ENCODE measurements at regions not wholly inside any gene's neighbourhood (a gene's known extent, or its start where the extent isn't known, plus 50 kb on each side); places are given as distances from the start of the nearest gene placed in this dataset.

DNA sequence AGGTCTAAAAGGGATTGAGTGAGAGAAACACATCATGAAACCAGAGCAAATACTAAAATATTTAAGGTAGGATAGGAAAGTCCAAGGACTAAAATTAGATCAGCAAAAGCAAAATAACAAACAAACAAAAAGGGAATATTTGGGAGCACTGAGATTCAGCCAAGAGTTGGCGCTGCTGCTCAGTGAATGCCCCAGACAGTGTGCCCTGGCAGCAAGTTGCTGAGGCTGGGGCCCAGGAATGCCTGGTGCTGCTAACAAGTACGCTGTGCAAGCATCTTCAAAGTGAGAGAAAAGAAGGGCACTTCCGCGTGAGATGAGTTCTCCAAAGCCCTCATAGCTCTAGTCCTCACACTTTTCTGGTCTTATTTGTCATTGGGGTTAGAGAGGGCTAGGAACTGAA lies 603.3 kb downstream of the EFNA5 start:
- ChIA-PET CTCF (no interaction called here), POLR2A (no interaction called here), RAD21 (ENCODE audit: low non-redundant PET in 1 of 2, low total read pairs in 2 of 2, uncharacterized antibody in 2 of 2, unreplicated experiment in 2 of 2) (no interaction called here)
- H3K4me1 ChIP-seq (ENCODE audit: control insufficient read depth in 1 of 2, insufficient read depth in 2 of 2, low read length in 2 of 2), result no peaks in the 10 kb centered on the region
- DNase-seq (ENCODE audit: low read depth, low spot score) (no peak), ATAC-seq (no peak)
- no peak overlapping the region for H3K4me2 ChIP-seq (ENCODE audit: low read length)
- H3K9ac ChIP-seq (ENCODE audit: low read length), result no peak overlapping the region
- no peaks in the 10 kb centered on the region for H3K9me2 ChIP-seq (ENCODE audit: insufficient read depth)
- H2AFZ ChIP-seq (ENCODE audit: low read depth, low read length, poor library complexity, severe bottlenecking), result no peak overlapping the region
- no peaks in the 10 kb centered on the region for H3K79me2 ChIP-seq (ENCODE audit: insufficient read depth, low read length)
- no peaks in the 10 kb centered on the region for H3K36me3 ChIP-seq (ENCODE audit: control insufficient read depth in 1 of 2, insufficient read depth in 2 of 2, low read length in 2 of 2)
- BruUV-seq (replicated peaks), result no TSS peak
- no peak overlapping the region for H3K27ac ChIP-seq (ENCODE audit: low read depth, low read length)
- intact Hi-C loops (cut with micrococcal nuclease), result no loop called here
- no peaks in the 10 kb centered on the region for H3K9me3 ChIP-seq (ENCODE audit: control insufficient read depth in 1 of 2, insufficient read depth in 1 of 2, low read depth in 1 of 2, low read length in 2 of 2)
- H3K27me3 ChIP-seq (ENCODE audit: insufficient read depth, low read length), result no peaks in the 10 kb centered on the region
- TF ChIP-seq ZFX (IDR thresholded peaks at IDR 0.05), result no peak
- TF ChIP-seq CEBPB (IDR thresholded peaks at IDR 0.05; ENCODE audit: low read depth), result no peak
- no peak for TF ChIP-seq POLR2AphosphoS5 (IDR thresholded peaks at IDR 0.05; ENCODE audit: low read depth, low read length)
- TF ChIP-seq CBX3 (IDR thresholded peaks at IDR 0.05; ENCODE audit: low read depth), result no peak
- no peak for TF ChIP-seq SP1 (IDR thresholded peaks at IDR 0.05; ENCODE audit: low read depth)
- no peak overlapping the region for H3K4me3 ChIP-seq (replicated peaks in 1 of 2; ENCODE audit: low read depth in 1 of 2, low read length in 2 of 2)
- H4K20me1 ChIP-seq (ENCODE audit: insufficient read depth), result no peaks in the 10 kb centered on the region

DNA sequence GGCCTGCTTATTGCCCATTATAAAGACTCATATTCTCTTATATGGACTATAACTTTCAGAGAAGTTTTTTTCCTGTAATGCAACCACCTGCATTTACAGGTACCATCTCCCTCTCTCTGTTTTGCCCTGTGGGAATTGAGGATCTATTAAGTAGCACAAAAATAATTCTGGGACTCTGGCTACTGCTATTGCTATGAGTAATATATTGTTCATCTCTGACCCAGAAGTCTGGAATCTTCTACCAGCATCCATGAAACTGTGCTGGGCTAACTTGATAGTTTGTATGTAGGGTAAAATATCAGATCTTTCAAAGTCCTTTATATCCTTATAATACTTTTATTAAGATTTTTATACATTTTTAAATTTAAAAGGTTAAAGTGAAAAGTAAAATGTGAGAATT lies 607.2 kb downstream of the EFNA5 start:
- no peaks in the 10 kb centered on the region for H3K36me3 ChIP-seq (ENCODE audit: control insufficient read depth in 1 of 2, insufficient read depth in 2 of 2, low read length in 2 of 2)
- no peaks in the 10 kb centered on the region for H3K27me3 ChIP-seq (ENCODE audit: insufficient read depth, low read length)
- DNase-seq (ENCODE audit: low read depth, low spot score) (no peak), ATAC-seq (no peak)
- H3K79me2 ChIP-seq (ENCODE audit: insufficient read depth, low read length), result no peaks in the 10 kb centered on the region
- H3K4me2 ChIP-seq (ENCODE audit: low read length), result no peak overlapping the region
- ChIA-PET RAD21 (ENCODE audit: low non-redundant PET in 1 of 2, low total read pairs in 2 of 2, uncharacterized antibody in 2 of 2, unreplicated experiment in 2 of 2) (no interaction called here), POLR2A (no interaction called here), CTCF (no interaction called here)
- H4K20me1 ChIP-seq (ENCODE audit: insufficient read depth), result no peaks in the 10 kb centered on the region
- H3K9me2 ChIP-seq (ENCODE audit: insufficient read depth), result no peaks in the 10 kb centered on the region
- no peak overlapping the region for H2AFZ ChIP-seq (ENCODE audit: low read depth, low read length, poor library complexity, severe bottlenecking)
- H3K4me1 ChIP-seq (ENCODE audit: control insufficient read depth in 1 of 2, insufficient read depth in 2 of 2, low read length in 2 of 2), result no peaks in the 10 kb centered on the region
- intact Hi-C loops (cut with micrococcal nuclease), result no loop called here
- H3K4me3 ChIP-seq (replicated peaks in 1 of 2; ENCODE audit: low read depth in 1 of 2, low read length in 2 of 2), result no peak overlapping the region
- no peak overlapping the region for H3K9ac ChIP-seq (ENCODE audit: low read length)
- no peak overlapping the region for H3K27ac ChIP-seq (ENCODE audit: low read depth, low read length)
- no TSS peak for BruUV-seq (replicated peaks)
- TF ChIP-seq POLR2AphosphoS5 (IDR thresholded peaks at IDR 0.05; ENCODE audit: low read depth, low read length) (no peak), FOSL1 (IDR thresholded peaks at IDR 0.05; ENCODE audit: low read depth) (no peak), SIN3A (IDR thresholded peaks at IDR 0.05; ENCODE audit: low read depth) (no peak), EZH2 (IDR thresholded peaks at IDR 0.05) (no peak), SP1 (IDR thresholded peaks at IDR 0.05; ENCODE audit: low read depth) (no peak), EGR1 (IDR thresholded peaks at IDR 0.05; ENCODE audit: low read depth) (no peak), POLR2A (IDR thresholded peaks at IDR 0.05; ENCODE audit: borderline replicate concordance, extremely low read depth, insufficient read depth, insufficient read length) (no peak), TCF7L2 (IDR thresholded peaks at IDR 0.05; ENCODE audit: borderline replicate concordance, extremely low read depth, insufficient read depth, insufficient read length) (no peak), CBX3 (IDR thresholded peaks at IDR 0.05; ENCODE audit: low read depth) (no peak), ZFX (IDR thresholded peaks at IDR 0.05) (no peak), YY1 (IDR thresholded peaks at IDR 0.05; ENCODE audit: extremely low read depth, insufficient replicate concordance, low read depth, low read length) (no peak), RAD21 (IDR thresholded peaks at IDR 0.05; ENCODE audit: low read depth) (no peak)
- TF ChIP-seq, protein P1, sequence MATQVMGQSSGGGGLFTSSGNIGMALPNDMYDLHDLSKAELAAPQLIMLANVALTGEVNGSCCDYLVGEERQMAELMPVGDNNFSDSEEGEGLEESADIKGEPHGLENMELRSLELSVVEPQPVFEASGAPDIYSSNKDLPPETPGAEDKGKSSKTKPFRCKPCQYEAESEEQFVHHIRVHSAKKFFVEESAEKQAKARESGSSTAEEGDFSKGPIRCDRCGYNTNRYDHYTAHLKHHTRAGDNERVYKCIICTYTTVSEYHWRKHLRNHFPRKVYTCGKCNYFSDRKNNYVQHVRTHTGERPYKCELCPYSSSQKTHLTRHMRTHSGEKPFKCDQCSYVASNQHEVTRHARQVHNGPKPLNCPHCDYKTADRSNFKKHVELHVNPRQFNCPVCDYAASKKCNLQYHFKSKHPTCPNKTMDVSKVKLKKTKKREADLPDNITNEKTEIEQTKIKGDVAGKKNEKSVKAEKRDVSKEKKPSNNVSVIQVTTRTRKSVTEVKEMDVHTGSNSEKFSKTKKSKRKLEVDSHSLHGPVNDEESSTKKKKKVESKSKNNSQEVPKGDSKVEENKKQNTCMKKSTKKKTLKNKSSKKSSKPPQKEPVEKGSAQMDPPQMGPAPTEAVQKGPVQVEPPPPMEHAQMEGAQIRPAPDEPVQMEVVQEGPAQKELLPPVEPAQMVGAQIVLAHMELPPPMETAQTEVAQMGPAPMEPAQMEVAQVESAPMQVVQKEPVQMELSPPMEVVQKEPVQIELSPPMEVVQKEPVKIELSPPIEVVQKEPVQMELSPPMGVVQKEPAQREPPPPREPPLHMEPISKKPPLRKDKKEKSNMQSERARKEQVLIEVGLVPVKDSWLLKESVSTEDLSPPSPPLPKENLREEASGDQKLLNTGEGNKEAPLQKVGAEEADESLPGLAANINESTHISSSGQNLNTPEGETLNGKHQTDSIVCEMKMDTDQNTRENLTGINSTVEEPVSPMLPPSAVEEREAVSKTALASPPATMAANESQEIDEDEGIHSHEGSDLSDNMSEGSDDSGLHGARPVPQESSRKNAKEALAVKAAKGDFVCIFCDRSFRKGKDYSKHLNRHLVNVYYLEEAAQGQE (IDR thresholded peaks at IDR 0.05; ENCODE audit: low read depth), result no peak
- TF ChIP-seq, protein P2, sequence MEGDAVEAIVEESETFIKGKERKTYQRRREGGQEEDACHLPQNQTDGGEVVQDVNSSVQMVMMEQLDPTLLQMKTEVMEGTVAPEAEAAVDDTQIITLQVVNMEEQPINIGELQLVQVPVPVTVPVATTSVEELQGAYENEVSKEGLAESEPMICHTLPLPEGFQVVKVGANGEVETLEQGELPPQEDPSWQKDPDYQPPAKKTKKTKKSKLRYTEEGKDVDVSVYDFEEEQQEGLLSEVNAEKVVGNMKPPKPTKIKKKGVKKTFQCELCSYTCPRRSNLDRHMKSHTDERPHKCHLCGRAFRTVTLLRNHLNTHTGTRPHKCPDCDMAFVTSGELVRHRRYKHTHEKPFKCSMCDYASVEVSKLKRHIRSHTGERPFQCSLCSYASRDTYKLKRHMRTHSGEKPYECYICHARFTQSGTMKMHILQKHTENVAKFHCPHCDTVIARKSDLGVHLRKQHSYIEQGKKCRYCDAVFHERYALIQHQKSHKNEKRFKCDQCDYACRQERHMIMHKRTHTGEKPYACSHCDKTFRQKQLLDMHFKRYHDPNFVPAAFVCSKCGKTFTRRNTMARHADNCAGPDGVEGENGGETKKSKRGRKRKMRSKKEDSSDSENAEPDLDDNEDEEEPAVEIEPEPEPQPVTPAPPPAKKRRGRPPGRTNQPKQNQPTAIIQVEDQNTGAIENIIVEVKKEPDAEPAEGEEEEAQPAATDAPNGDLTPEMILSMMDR (IDR thresholded peaks at IDR 0.05 in 2 of 3, conservative IDR thresholded peaks at IDR 0.05 in 1 of 3; ENCODE audit: borderline replicate concordance in 1 of 3, insufficient read depth in 1 of 3, low read depth in 2 of 3, low read length in 2 of 3), result no peak
- TF ChIP-seq, protein P3, sequence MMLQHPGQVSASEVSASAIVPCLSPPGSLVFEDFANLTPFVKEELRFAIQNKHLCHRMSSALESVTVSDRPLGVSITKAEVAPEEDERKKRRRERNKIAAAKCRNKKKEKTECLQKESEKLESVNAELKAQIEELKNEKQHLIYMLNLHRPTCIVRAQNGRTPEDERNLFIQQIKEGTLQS (IDR thresholded peaks at IDR 0.05), result no peak
- no peaks in the 10 kb centered on the region for H3K9me3 ChIP-seq (ENCODE audit: control insufficient read depth in 1 of 2, insufficient read depth in 1 of 2, low read depth in 1 of 2, low read length in 2 of 2)

All from HCT116 (cell line).